ENCODE measurements at regions not wholly inside any gene's neighbourhood (a gene's known extent, or its start where the extent isn't known, plus 50 kb on each side); places are given as distances from the start of the nearest gene placed in this dataset.
"Not testable (repeated sequence)": the region's sequence is repeated elsewhere in the genome, so short reads cannot be mapped to it uniquely, and the experiment has no call there.

GRCh38 chr6:78676069-78677007 lies 191.0 kb upstream of the IRAK1BP1 start:
- DNase-seq: not testable (repeated sequence)

DNA sequence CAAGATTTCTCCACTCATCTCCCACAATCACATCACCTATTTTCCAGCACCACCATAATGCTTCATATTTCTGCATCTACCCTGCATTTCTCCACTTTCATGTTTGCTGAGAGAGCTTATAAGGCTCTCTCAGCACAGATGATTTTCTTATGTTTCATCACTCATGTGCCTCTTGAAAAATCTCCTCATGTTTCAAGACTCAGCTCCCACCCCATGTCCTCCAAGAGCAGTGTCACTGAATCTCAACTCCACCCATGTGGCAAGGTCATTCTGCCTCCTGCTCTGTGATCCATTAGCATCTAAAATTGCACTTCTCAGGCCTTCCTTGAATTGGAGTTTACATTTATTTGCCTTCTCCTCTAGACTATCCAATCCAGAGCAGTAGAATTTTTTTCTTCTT lies 178.7 kb upstream of the IRAK1BP1 start:
- no peak for DNase-seq

- no peak for DNase-seq
These were observed 173.5 kb upstream of the IRAK1BP1 start for GRCh38 chr6:78693835-78694234.

DNA sequence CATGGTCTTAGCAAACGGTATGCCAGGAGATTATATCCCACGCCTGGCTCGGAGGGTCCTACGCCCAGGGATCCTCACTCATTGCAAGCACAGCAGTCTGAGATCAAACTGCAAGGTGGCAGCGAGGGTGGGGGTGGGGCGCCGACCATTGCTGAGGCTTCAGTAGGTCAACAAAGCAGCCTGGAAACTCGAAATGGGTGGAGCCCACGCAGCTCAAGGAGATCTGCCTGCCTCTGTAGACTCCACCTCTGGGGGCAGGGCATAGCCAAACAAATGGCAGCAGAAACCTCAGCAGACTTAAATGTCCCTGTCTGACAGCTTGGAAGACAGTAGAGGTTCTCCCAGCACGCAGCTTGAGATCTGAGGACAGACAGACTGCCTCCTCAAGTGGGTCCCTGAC lies 172.7 kb upstream of the IRAK1BP1 start:
- not testable (repeated sequence) for DNase-seq

GRCh38 chr6:78700991-78701390 lies 166.4 kb upstream of the IRAK1BP1 start:
- no peak for DNase-seq

DNA sequence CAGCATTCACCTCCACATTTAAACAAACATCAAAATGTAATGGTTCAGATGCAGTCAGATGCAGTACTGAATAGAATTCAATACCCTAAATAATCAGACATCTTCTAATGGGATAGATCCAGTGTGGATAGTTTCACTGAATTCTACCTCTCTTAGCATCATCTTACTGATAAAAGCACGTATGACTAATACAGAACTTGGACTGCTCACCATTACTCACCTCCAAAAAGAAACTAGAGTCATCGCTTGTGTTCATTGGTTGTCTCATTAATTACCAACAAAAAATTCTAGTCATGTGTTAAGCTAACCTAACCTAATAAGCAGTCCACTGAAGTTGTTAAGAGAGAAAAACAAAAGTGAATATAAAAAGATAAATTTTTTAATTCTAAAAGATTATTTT lies 165.9 kb upstream of the IRAK1BP1 start:
- DNase-seq: no peak

DNA sequence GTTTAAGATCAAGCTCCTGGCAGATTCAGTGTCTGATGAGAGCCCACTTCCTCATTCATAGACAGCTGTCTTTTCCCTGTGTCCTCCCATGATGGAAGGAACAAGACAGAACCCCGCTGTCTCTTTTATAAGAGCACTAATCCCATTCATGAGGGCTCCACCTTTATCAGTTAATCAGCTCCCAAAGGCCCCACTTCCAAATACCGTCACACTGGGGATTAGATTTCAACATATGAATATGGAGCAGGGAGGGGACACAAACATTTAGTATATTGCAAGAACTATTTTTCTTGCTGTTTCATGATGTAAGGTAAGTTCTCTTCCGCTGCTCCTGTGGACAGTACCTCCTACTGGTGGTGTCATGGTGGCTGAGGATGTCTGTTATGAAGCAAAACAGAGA lies 158.3 kb upstream of the IRAK1BP1 start:
- no peak for DNase-seq

DNA sequence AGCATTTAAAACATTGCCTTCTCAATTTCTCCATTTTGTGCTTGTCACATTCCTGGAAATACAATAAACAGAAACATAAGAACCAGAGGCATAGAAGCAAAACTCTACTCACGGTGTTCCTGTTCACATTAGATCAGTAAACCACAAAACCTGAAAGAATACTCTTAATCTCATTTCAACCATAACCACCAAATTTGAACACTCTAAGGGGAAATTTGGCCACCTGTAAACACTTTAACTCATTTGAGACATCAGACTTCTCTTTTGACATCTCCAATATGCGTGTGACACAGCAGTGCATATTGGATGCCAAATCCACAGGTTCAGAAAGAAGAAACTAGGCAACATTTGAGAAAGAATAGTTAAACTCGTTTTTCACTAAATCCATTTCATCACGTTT lies 153.8 kb upstream of the IRAK1BP1 start:
- no peak for DNase-seq

GRCh38 chr6:78744144-78744543 lies 123.2 kb upstream of the IRAK1BP1 start:
- no peak for DNase-seq

DNA sequence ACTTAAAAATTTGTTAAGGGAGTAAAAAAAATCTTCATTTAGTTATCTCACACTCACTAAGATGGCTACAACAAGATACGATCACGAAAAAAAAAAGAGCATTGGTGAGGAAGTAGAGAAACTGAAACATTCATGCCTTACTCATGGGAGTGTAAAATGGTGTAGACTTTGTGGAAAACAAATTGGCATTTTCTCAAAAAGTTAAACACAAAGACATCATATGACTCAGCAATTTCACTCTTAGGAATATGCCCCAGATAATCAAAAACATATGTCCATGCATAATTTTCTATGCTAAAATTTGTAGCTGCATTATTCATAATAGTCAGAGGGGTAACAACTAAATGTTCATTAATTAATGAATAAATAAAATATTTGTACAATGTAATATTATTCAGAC lies 120.9 kb upstream of the IRAK1BP1 start:
- no peak for DNase-seq

DNA sequence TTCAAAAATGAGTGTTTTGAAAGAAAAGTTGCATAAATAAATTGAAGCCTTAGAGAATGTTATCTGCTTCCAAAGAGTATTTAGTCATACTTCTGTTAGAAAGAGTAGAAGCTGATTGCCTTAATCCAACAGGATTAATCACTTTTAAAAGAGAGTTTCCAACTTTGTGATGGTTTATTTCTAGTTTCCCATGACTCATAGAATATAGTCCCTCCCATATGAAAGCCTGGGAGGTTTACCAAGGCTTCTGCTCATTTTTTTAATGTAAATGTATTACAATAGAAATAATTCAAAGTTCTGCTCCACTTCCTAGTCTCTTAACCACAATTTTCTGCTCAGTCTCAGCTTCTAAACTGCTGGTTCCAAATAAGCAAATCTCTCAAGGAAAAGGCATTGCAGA lies 118.0 kb upstream of the IRAK1BP1 start:
- DNase-seq: no peak

DNA sequence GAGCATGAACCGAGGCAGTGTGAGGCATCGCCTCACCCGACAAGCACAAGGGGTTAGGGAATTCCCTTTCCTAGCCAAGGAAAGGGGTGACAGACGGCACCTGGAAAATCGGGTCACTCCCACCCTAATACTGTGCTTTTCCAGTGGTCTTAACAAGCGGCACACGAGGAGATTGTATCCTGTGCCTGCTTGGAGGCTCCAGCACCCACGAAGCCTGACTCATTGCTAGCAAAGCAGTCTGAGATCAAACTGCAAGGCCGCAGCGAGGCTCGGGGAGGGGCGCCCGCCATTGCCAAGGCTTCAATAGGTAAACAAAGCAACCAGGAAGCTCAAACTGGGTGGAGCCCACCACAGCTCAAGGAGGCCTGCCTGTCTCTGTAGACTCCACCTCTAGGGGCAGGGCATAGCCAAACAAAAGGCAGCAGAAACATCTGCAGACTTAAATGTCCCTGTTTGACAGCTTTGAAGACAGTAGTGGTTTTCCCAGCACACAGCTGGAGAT lies 109.0 kb upstream of the IRAK1BP1 start:
- not testable (repeated sequence) for DNase-seq

DNA sequence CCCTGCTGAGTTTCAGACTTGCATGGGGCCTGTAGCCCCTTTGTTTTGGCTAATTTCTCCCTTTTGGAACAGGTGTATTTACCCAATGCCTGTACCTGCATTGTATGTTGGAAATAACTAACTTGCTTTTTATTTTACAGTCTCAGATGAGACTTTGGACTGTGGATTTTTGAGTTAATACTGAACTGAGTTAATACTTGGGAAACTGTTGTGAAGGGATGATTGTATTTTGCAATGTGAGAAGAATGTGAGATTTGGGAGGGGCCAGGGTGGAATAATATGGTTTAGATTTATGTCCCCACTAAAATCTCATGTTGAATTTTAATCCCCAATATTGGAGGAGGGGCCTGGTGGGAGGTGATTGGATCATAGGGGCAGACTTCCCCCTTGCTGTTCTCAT lies 99.1 kb upstream of the IRAK1BP1 start:
- DNase-seq: no peak

DNA sequence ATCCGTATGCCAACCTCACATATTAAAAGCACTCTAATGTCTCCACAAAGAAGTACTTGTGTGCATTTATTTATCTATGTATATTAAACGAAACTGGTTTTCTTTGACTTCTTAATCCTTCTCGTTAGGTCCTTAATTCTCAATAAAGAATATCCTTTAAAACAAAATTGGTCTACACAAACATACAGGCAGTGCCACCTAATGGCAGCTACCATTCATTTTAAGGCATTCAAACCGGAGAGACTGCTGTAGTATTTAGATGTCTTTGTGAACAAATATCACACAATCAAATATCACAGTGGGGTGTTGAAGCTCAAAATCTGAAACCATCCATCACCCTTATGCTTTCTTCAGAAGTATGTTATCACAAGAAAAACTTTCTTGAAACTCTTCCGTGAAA lies 96.6 kb upstream of the IRAK1BP1 start:
- DNase-seq: no peak

DNA sequence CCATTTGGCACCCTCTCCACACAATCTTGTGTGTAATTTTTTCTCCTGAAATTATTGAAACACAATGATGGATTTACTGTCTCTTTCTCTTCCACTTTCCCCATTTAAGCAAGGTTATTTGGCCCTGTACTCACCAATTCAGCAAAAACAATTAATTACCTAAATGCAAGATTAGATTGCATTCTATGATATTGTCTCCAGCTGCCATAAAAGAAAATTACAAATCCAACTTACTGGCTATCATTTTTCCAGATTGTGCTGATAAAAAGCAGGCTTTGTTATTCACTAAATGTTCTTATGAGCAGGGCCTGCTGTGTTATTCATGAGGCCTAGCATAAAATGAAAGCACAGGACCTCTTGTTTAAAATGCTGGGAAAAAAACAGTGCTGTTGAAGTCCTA lies 95.8 kb upstream of the IRAK1BP1 start:
- no peak for DNase-seq

- no peak for DNase-seq
These were observed 86.3 kb upstream of the IRAK1BP1 start for GRCh38 chr6:78781001-78781400.

DNA sequence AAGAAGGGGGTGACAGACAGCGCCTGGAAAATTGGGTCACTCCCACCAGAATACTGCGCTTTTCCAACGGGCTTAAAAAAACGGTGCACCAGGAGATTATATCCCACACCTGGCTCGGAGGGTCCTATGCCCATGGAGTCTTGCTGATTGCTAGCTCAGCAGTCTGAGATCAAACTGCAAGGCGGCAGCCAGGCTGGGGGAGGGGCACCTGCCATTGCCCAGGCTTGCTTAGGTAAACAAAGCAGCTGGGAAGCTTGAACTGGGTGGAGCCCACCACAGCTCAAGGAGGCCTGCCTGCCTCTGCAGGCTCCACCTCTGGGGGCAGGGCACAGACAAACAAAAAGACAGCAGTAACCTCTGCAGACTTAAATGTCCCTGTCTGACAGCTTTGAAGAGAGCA lies 84.0 kb upstream of the IRAK1BP1 start:
- DNase-seq: not testable (repeated sequence)

- no peak for DNase-seq
These were observed 70.1 kb upstream of the IRAK1BP1 start for GRCh38 chr6:78797270-78797669.

DNA sequence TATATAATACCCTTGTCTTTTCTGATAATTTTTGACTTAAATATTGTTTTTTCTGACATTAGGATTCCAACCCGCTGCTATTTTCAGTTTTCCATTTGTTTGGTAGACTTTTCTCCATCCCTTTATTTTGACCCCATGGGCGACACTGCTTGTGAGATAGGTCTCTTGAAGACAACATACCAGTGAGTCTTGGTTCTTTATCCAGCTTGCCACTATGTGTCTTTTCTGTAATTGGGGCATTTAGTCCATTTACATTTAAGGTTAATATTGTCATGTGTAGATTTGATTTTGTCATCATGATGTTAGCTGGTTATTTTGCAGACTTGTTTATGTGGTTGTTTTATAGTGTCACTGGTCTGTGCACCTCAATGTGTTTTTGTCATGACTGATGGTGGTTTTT lies 67.7 kb upstream of the IRAK1BP1 start:
- no peak for DNase-seq

- not testable (repeated sequence) for DNase-seq
These were observed 60.6 kb upstream of the IRAK1BP1 start for GRCh38 chr6:78806792-78807191.

DNA sequence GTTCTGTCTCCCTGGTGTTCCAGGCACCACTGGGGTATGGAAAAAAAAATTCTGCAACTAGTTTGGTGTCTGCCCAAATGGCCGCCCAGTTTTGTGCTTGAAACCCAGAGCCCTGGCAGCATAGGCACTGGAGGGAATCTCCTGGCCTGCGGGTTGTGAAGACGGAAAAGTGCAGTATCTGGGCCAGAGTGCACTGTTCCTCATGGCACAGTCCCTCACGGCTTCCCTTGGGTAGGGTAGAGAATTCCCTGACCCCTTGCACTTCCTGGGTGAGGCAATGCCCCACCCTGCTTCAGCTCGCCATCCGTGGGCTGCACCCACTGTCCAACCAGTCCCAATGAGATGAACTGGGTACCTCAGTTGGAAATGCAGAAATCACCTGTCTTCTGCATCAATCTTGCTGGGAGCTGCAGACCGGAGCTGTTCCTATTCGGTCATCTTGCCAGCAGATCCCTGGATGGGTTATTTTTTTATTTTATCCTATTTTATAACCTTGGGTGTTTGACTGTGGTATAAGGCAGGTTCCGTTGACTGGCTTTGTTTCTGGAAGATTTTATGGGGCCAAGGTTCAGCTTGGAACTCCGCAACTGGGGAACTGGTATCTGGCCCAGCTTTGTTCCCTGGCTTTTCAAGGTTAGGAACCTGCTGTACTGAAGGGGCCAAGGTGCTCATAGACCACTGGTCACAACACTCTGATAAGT lies 59.5 kb upstream of the IRAK1BP1 start:
- DNase-seq: not testable (repeated sequence)

GRCh38 chr6:78808356-78808891 lies 58.9 kb upstream of the IRAK1BP1 start:
- DNase-seq: no peak

GRCh38 chr6:78808933-78809332 lies 58.4 kb upstream of the IRAK1BP1 start:
- no peak for DNase-seq

DNA sequence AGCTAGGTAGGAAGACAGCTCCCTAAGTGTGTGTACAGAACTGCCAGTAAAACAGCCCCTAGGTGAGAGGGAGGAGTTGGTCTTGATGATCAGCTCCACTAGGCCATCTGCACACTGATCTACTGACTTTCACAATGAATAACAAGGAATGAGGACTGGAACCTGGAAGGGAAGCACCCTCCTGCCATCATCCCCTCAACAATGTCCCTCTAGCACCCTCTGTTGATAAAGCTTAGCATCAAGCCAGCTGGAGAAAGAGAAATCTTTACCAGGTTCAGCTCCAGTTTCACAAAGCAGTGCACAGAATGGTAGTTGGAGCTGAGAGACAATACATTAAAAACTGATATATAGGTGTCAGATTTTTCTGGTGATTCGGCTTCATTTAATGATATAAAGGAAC lies 57.2 kb upstream of the IRAK1BP1 start:
- DNase-seq: no peak
